ENCODE measurements at regions not wholly inside any gene's neighbourhood (a gene's known extent, or its start where the extent isn't known, plus 50 kb on each side); places are given as distances from the start of the nearest gene placed in this dataset.

- FAIRE-seq (no peak), DNase-seq (ENCODE audit: insufficient read length, low spot score) (no peak)
- TF ChIP-seq CTCF (IDR thresholded peaks at IDR 0.05; ENCODE audit: insufficient read depth, missing control alignments), result no peak
Observed at GRCh38 chr2:12289120-12289802, 427.5 kb upstream of the TRIB2 start.

DNA sequence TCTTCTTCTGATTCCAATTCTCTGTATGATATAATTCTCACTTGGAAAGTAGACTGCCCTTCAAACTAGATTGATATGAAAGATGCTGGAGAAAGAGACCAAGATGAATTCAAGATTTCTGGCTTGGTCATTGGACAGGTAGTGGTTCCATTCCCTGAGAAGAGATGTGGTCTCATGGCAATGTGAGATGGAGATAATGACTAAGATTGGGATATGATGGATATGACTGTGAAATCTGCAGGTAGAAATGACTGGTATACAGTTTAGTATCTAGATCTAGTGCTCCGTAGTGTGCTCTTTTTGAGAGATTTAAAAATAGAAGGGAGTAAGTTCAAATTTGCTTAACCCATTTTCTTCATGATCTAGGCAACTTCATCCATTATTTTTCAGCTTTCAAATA, 425.4 kb upstream of the TRIB2 start:
- no peak for TF ChIP-seq CTCF (IDR thresholded peaks at IDR 0.05; ENCODE audit: insufficient read depth, missing control alignments)
- FAIRE-seq (no peak), DNase-seq (ENCODE audit: insufficient read length, low spot score) (no peak)

- no peak for TF ChIP-seq CTCF (IDR thresholded peaks at IDR 0.05; ENCODE audit: insufficient read depth, missing control alignments)
- DNase-seq (ENCODE audit: insufficient read length, low spot score) (no peak), FAIRE-seq (no peak)
Observed at GRCh38 chr2:12293874-12294273, 422.9 kb upstream of the TRIB2 start.

DNA sequence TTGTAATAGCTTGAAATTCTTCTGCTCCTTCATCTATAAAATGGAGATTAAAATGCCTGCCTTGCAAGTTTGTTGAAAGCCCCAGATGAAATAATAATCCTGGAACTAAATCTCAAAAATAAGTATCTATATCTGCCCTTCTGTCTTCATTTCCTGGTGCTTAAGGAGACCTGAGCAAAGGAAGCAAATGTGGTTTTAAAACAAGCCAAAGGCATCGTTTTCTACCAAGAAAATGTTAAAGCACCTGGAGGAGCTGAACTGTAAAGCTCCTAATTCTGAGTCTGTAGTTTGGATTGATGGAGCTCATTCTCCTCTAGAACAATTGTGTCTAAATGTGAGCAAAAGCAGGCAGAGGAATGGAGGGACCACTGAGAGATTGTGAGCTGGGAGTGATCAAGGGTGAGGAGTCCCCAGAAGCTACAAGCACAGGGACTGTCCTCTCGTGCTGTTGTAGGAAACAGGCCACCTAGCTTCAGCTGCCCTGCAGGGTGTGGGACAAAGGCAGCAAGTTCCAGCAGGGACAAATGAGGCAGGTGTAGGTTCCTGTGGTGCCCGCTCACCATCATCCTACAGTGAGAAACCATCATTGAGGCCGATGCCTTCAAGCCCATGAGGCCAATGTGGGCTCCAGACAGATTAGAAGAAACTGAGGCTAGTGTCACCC, 420.7 kb upstream of the TRIB2 start:
- FAIRE-seq (no peak), DNase-seq (ENCODE audit: insufficient read length, low spot score) (no peak)
- no peak for TF ChIP-seq CTCF (IDR thresholded peaks at IDR 0.05; ENCODE audit: insufficient read depth, missing control alignments)

GRCh38 chr2:12296915-12297314, 419.8 kb upstream of the TRIB2 start:
- no peak for DNase-seq (ENCODE audit: insufficient read length, low spot score)
- no peak for FAIRE-seq
- TF ChIP-seq CTCF (IDR thresholded peaks at IDR 0.05; ENCODE audit: insufficient read depth, missing control alignments), result no peak

DNA sequence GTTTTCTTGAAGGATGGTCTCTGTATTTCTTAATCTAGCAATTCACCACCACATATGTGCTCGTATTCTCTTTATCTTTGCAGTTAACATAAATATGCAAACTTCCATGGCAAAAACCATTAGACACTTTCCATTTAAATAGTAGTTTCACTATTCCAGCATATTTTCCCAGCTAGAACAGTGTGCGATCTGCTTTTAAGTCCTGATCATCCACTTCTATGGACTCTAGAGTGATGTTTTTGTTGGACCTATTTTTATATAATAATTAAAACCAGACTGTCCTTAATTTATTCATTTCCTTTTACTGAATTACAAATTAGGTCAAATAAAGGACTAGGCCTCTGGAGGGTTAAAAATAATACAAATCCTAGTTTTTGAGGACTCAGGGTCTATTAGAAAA, 418.4 kb upstream of the TRIB2 start:
- no peak for TF ChIP-seq CTCF (IDR thresholded peaks at IDR 0.05; ENCODE audit: insufficient read depth, missing control alignments)
- DNase-seq (ENCODE audit: insufficient read length, low spot score), result no peak

GRCh38 chr2:12299431-12299830, 417.3 kb upstream of the TRIB2 start:
- FAIRE-seq, result no peak
- DNase-seq (ENCODE audit: insufficient read length, low spot score), result no peak
- TF ChIP-seq CTCF (IDR thresholded peaks at IDR 0.05; ENCODE audit: insufficient read depth, missing control alignments), result no peak

More for the DNA sequence above, 418.4 kb upstream of the TRIB2 start:
- no peak for FAIRE-seq
